HG02981 (cell line): ENCODE measurements at regions not wholly inside any gene's neighbourhood (a gene's known extent, or its start where the extent isn't known, plus 50 kb on each side); places are given as distances from the start of the nearest gene placed in this dataset.

Experiments used
- ATAC-seq: cut with Tn5 transposase; IDR thresholded peaks from one replicate; pipeline ENCODE4 v1.9.1; 2021; ENCODE audit warnings: mild to moderate bottlenecking, moderate library complexity; ENCODE audit not compliant: unreplicated experiment

- no peak for ATAC-seq
Measured at GRCh38 chr16:80023865-80024264, 423.3 kb upstream of the MAF start.

GRCh38 chr16:80019395-80019794 is 418.9 kb upstream of the MAF start:
- ATAC-seq, result no peak

- no peak for ATAC-seq
Measured at GRCh38 chr16:80018466-80018865, 417.9 kb upstream of the MAF start.

GRCh38 chr16:80016731-80017326 is 416.3 kb upstream of the MAF start:
- ATAC-seq, result no peak

GRCh38 chr16:80015566-80015965 is 415.0 kb upstream of the MAF start:
- no peak for ATAC-seq

GRCh38 chr16:80014241-80014939 is 413.9 kb upstream of the MAF start:
- ATAC-seq, result no peak

GRCh38 chr16:80012586-80012985 is 412.0 kb upstream of the MAF start:
- ATAC-seq, result no peak

GRCh38 chr16:80009971-80010659 is 409.6 kb upstream of the MAF start:
- no peak for ATAC-seq

- ATAC-seq, result no peak
Measured at GRCh38 chr16:80008857-80009256, 408.3 kb upstream of the MAF start.

GRCh38 chr16:80007231-80007630 is 406.7 kb upstream of the MAF start:
- ATAC-seq, result no peak

- ATAC-seq, result no peak
Measured at GRCh38 chr16:80006241-80007215, 406.0 kb upstream of the MAF start.

GRCh38 chr16:80004113-80004512 is 403.6 kb upstream of the MAF start:
- ATAC-seq, result no peak

- ATAC-seq, result no peak
Measured at GRCh38 chr16:80002261-80002660, 401.7 kb upstream of the MAF start.

- no peak for ATAC-seq
Measured at GRCh38 chr16:79998143-79998542, 397.6 kb upstream of the MAF start.

GRCh38 chr16:79997257-79997656 is 396.7 kb upstream of the MAF start:
- no peak for ATAC-seq

GRCh38 chr16:79996321-79996720 is 395.8 kb upstream of the MAF start:
- ATAC-seq, result no peak

- no peak for ATAC-seq
Measured at GRCh38 chr16:79995315-79995714, 394.8 kb upstream of the MAF start.

- no peak for ATAC-seq
Measured at GRCh38 chr16:79994418-79994817, 393.9 kb upstream of the MAF start.

GRCh38 chr16:79993629-79994209 is 393.2 kb upstream of the MAF start:
- no peak for ATAC-seq

GRCh38 chr16:79991969-79992368 is 391.4 kb upstream of the MAF start:
- no peak for ATAC-seq

- no peak for ATAC-seq
Measured at GRCh38 chr16:79988721-79989220, 388.2 kb upstream of the MAF start.
